22Rv1 (cell line): ENCODE measurements at regions not wholly inside any gene's neighbourhood (a gene's known extent, or its start where the extent isn't known, plus 50 kb on each side); places are given as distances from the start of the nearest gene placed in this dataset.

Experiments
- H3K27ac ChIP-seq: fragments of 450-650 bp; 2 replicates; pipeline ENCODE4 v1.5.1; 2017
- CTCF ChIP-seq: fragments of 450-650 bp; IDR thresholded peaks from 2 replicates; pipeline ENCODE4 v1.5.1; 2017; ENCODE audit warnings: mild to moderate bottlenecking
- ZFX ChIP-seq: fragments of 450-650 bp; IDR thresholded peaks from 2 replicates; pipeline ENCODE4 v1.6.1; 2017; ENCODE audit warnings: antibody characterized with exemption, borderline replicate concordance

- peak overlapping the region; percentile 96 for H3K27ac ChIP-seq
Measured at GRCh38 chr20:53738945-53739798, 145.5 kb upstream of the ZNF217 start.

DNA sequence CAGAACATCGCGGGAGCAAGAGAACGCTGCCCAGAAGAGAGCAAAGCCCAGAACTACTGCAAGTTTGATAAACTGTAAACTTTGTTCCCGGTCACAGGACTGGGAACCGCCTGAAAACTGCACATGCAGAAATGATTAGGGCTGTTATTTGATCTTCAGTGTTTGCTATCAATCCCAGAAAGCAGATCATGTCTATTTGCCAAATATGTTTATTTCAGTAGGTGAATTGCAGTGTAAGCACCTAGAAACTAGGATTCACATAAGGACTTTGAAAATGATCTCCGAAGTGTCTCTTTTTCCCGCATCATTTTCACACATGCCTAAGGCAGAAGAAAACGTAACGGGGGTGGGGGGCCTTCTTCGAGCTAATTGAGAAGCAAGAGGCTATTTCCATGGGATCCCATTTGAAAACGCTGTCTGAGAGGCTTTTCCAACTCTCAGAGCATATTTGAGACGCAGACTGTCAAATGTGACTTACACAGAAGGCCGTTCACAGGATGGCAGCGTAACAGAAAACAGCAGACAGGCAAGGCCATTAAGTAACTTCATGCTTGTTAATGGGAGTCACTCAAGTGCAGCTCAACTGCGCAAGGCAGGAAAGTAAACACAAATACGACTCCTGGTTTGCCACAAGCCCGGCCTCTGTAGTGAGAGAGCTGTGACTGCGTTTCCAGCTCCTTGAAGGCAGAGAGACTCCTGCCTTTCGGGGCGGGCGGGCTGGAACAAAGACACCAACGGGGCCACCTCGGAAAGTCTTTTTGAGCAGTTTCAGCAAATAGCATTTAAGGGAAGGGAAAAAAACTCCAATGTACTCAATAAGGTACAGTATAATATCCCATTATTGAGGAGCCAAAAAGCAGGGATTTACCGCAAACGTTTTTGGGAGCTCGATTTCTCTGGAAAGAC is 144.7 kb upstream of the ZNF217 start:
- peak overlapping the region; percentile 96 for H3K27ac ChIP-seq
- TF ChIP-seq CTCF (no peak), ZFX (no peak)

More at GRCh38 chr20:53738945-53739798, 145.5 kb upstream of the ZNF217 start:
- TF ChIP-seq CTCF (no peak), ZFX (no peak)

- TF ChIP-seq ZFX, result no peak
- no peak for TF ChIP-seq CTCF
Measured at GRCh38 chr20:53737396-53738038, 143.9 kb upstream of the ZNF217 start.

GRCh38 chr20:53736757-53737395 is 143.2 kb upstream of the ZNF217 start:
- TF ChIP-seq ZFX (no peak), CTCF (no peak)
- peak overlapping the region; percentile 96 for H3K27ac ChIP-seq

More at GRCh38 chr20:53737396-53738038, 143.9 kb upstream of the ZNF217 start:
- peak overlapping the region; percentile 96 for H3K27ac ChIP-seq

- TF ChIP-seq CTCF (no peak), ZFX (no peak)
- H3K27ac ChIP-seq, result peak overlapping the region; percentile 10; the same call in 1 of the 2 replicates
Measured at GRCh38 chr20:53736122-53736756, 142.6 kb upstream of the ZNF217 start.

DNA sequence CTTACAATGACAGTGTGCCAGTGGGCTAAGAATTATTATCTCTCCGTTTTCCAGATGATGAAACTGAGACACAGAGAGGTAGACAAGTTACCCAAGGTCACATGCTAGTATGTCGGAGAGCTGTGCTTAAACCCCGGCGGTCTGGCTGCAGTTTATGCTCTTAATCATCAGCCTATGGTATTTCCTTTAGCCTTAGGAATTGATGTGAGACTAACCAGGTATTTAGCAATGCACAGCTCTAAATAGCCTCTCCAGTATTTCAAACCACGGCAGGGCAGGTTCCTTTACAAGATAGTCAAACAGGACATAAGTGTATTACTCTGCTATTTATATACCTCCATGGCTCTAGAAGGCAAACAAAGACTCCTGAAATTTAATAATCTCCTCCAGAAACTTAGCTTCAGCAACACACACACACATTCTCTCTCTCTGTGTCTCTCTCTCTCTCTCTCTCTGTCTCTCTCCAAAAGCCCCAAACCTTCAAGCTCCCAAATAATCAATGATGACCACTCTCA is 142.0 kb upstream of the ZNF217 start:
- H3K27ac ChIP-seq, result no peak overlapping the region

More for the DNA sequence above, 142.0 kb upstream of the ZNF217 start:
- TF ChIP-seq CTCF (no peak), ZFX (no peak)
